Gastroesophageal sphincter (tissue), 3 donors: ENCODE measurements at regions not wholly inside any gene's neighbourhood (a gene's known extent, or its start where the extent isn't known, plus 50 kb on each side); places are given as distances from the start of the nearest gene placed in this dataset.

ENCODE experiments used
- EP300 ChIP-seq: sonication (generic); formaldehyde crosslinking; IDR thresholded peaks from one replicate; pipeline ENCODE4 v1.6.1; 2017; ENCODE audit warnings: antibody characterized with exemption, mild to moderate bottlenecking
- POLR2A ChIP-seq, 2 donors: fragments of 450-650 bp; IDR thresholded peaks; one replicate each; pipeline ENCODE4 v1.6.1; 2017; ENCODE audit warnings: antibody characterized with exemption in 2 of 2, mild to moderate bottlenecking in 2 of 2, moderate library complexity in 1 of 2
- TF ChIP-seq, protein P1 (sequence below), 4 experiments: fragments of 200-600 bp in 2 of 4; fragments of 450-650 bp in 2 of 4; sonication (generic) in 1 of 4; IDR thresholded peaks; one replicate each; pipeline ENCODE4 v1.5.1; 2017 to 2019; ENCODE audit warnings: antibody characterized with exemption in 4 of 4, mild to moderate bottlenecking in 2 of 4, moderate library complexity in 2 of 4

- TF ChIP-seq POLR2A (IDR thresholded peaks at IDR 0.05), result no peak
- TF ChIP-seq, protein P1, sequence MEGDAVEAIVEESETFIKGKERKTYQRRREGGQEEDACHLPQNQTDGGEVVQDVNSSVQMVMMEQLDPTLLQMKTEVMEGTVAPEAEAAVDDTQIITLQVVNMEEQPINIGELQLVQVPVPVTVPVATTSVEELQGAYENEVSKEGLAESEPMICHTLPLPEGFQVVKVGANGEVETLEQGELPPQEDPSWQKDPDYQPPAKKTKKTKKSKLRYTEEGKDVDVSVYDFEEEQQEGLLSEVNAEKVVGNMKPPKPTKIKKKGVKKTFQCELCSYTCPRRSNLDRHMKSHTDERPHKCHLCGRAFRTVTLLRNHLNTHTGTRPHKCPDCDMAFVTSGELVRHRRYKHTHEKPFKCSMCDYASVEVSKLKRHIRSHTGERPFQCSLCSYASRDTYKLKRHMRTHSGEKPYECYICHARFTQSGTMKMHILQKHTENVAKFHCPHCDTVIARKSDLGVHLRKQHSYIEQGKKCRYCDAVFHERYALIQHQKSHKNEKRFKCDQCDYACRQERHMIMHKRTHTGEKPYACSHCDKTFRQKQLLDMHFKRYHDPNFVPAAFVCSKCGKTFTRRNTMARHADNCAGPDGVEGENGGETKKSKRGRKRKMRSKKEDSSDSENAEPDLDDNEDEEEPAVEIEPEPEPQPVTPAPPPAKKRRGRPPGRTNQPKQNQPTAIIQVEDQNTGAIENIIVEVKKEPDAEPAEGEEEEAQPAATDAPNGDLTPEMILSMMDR (IDR thresholded peaks at IDR 0.05), result no peak
- no peak for TF ChIP-seq EP300
These were observed 138.5 kb downstream of the MTX2 start for GRCh38 chr2:176407706-176408105.
